DMS114 treated with DMSO at 0.1 percent for 48 hours (cell line): ENCODE measurements at regions not wholly inside any gene's neighbourhood (a gene's known extent, or its start where the extent isn't known, plus 50 kb on each side); places are given as distances from the start of the nearest gene placed in this dataset.
"Not testable (repeated sequence)": the region's sequence is repeated elsewhere in the genome, so short reads cannot be mapped to it uniquely, and the experiment has no call there.

ENCODE experiments used
- DNase-seq: peaks from one replicate; lab custom pipeline; 2025; ENCODE audit not compliant: unreplicated experiment; lab: John Stamatoyannopoulos, UW

DNA sequence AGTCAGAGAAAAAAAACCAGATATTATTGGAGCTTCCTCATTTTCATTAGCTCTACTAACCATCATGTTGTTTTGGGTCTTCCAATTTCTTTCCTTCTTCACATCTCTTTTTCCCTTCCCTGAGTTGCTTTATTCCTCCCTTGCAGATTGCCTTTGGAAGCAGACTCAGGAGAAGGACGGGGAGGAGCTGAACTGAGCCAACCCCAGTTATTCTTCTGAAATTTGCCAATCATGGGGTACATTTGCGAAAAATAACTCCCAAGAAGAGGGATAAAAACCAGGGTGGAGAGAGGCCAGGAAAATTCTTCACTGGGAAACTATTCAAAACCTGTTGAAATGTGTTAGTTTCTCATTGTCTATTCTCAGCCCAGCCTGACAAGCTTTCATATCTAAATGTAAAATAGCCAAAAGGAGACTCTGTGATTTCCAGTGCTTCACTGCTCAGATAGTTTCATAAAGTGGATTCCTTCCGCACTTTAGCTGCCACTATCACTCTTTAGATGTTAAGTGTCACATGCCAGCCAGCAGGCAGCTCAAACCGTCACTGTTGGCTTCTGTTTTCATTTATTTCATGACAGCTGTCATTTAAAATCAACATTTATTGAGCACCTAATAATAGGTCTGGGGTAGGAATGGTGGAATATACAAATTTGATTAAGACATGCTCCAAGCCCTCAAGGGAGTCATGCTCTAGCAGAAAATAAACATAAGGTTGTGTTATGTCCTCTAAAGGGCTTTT lies 204.5 kb downstream of the SREK1 start:
- no peak for DNase-seq

DNA sequence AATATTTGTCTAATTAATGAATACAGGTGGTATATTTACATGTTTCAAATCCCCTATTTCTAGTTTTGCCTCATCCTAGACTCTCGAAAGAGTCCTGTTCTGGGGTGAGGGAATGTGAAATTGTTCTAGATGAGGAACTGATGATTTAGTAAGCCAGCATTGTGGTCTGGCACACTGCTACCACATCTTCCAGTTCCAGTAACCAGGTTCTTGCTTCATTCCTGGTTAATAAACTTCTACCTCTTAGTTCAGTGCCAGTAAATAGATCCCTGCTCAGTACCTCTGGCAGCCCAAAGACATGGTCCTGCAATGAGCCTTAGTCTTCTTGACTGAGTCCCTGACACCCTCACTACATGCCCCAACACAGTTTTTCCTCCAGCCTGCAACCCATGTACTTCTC lies 207.7 kb downstream of the SREK1 start:
- no peak for DNase-seq

DNA sequence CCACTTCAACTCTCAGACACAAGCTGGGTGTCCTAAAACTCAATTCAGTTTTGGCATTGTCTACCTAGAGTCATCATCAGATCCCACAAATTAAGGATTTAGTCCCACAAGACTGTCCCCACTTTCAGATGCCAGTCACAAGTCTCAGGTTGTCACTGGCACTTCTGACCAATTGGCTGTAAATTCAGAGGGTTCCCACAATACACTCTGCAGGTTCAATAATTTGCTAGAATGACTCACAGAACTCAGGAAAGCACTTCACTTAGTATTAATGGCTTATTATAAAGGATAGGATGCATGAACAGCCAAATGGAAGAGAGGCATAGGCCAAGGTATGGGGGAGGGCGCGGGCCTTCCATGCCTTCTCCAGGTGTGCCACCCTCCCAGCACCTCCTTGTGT lies 209.1 kb downstream of the SREK1 start:
- DNase-seq: no peak

- no peak for DNase-seq
Measured at GRCh38 chr5:66354422-66354821, 210.3 kb downstream of the SREK1 start.

DNA sequence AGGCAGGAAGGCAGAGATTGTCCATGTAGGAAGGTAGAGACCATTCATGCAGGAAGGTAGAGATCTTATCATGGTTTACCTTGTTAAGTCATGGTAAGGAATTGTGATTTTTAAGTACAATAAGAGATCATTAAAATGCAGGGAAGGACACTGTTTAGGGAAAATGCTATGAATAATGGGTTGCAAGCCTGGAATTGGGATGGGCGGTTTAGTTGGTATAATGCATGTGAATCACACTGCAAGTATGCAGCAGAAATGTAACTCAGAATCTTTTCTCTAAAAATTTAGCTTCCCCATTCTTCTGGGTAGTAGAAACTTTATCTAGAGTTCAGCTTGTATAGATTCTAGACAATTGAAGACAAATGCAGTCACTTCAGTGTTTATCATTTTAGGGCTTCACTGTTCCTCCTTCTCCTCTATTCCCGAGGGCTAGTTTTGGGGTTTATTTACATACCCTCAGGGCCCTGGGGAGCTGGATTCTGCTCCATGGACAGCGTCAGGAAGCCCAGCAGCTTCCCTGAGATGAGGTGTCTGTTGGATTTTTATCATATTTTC lies 212.0 kb downstream of the SREK1 start:
- DNase-seq: no peak

- DNase-seq: no peak
Measured at GRCh38 chr5:66358741-66359140, 214.6 kb downstream of the SREK1 start.

DNA sequence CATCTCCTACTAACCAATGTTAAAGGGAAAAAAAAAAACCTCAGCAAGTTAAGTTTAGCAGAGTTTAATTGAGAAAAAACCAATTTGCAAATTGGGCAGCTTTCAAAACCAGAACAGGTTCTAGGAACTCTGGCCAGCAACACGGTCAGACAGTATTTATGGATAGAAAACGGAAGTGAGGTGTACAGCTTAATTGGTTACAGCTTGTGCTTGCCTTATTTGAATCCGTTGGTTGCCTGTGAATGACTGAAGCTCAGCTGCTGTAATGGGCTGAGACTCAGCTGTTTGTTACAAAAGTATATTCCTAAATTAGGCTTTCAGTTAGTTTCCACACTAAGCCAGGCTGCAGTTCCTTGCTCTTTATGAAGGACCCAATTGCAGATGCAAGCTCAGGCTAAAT lies 217.0 kb downstream of the SREK1 start:
- DNase-seq: no peak

GRCh38 chr5:66362046-66362445 lies 217.9 kb downstream of the SREK1 start:
- no peak for DNase-seq

DNA sequence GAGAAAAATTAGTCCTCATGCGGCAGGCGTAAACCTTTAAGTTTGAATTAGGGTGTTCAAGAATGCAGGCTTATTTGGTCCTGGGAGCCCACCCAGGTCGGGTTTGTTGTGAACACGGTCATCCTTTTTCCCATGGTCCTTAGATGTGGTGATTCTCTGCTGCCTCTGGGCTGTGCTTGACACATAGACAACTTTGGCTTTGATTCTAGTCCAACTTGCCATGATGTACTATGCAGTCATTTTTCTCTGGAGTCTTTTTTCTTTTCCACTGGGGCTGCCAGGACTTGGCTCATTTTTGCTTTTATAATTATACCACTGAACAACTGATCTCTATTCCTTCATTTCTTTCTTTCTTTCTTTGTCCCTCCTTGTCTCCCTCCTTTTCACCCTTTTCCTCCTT lies 218.6 kb downstream of the SREK1 start:
- no peak for DNase-seq

GRCh38 chr5:66363097-66363496 lies 219.0 kb downstream of the SREK1 start:
- DNase-seq: no peak

DNA sequence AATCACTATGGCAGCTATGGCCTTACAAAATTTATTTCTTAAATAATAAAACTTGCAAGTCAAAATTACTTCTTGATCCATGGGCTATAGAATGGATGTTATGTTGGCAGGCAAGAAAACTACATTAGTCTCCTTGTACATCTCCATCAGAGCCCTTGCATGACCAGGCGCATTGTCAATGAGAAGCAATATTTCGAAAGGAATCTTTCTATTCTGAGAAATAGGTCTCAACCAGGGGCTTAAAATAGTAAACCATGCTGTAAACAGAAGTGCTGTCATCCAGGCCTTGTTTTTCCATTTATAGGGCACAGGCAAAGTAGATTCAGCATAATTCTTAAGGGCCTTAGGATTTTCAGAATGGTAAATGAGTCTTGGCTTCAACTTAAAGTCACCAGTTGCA lies 220.1 kb downstream of the SREK1 start:
- no peak for DNase-seq

DNA sequence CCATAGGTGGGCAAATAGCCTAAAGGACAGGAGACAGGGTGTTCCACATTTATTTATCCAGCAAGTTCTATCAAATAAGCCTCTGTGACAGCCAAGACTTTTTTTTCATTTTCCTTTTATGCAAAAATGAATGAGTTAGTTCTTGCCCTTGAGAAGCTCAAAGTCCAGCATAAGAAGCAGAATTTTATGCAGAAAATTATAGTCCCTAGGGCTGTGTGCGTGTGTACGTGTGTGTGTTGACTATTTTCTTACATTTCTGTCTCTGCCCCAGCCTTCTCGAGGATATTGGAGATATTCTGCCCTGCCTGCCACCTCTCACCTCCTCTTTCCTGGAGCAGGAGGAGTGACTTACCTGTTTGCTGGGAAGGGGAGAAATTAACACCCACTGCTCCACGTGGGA lies 221.9 kb downstream of the SREK1 start:
- DNase-seq: no peak

DNA sequence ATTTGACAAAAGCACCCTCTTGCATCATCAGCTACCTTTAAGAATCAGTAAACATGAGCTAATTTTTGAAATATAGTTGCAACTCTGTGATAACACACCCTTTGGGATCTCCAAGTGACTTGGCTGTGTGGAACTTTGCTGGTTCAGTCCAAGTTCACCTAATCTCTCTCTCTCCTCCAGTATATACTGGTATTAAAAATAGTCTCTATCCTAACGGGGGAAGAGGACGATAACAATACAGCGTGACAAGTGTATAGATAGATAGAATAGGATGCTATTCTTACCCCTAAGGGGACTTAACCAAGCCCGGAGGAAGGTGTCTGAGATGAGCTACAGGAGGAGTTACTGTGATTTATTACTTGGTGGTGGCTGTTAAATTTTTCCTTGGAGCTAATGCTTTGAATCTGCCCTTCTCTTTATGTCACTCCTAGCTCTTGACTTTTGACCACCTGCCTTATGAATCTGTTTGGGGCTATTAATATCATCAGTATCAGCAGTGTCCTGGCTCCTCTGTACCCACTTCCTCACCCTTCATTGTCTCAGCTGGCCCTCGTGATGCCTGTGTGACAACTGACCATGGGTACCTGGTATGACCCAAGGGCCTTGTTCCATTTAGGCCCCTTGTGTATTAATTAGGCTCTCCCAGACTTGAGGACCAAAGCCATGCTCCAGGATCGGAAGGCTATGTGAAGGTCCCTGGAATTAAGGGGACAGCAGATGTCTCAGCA lies 223.9 kb downstream of the SREK1 start:
- no peak for DNase-seq

- no peak for DNase-seq
Measured at GRCh38 chr5:66368811-66369210, 224.7 kb downstream of the SREK1 start.

- no peak for DNase-seq
Measured at GRCh38 chr5:66377747-66378146, 218.4 kb upstream of the MAST4 start.

DNA sequence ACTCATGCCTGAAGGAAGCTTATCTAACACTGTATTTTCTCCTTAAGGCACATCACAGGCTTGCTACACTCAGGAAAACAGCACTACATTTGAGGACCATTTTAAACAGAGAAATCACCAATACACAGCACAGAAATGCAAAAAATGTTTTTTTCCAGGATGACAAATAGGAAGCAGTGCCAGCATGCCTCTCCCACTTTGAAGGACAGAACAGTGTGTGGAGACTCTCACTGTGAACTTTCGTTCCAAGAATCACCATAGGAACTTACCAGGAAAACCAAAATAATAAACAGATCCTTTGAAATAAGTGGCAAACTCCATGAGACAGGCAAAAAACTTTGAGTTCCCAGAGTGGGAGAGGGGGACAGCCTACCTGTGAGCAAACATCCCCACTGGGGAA lies 217.8 kb upstream of the MAST4 start:
- DNase-seq: no peak

DNA sequence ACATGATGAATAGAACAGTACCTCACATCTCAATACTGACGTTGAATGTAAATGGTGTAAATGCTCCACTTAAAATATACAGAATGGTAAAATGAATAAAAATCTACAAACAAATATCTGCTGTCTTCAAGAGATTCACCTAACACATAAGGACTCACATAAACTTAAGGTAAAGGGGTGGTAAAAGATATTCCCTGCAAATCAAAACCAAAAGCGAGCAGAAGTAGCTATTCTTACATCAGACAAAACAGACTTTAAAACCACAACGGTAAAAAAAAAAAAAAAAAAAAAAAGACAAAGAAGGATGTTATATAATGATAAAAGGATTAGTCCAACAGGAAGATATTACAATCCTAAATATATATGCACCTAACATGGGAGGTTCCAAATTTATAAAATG lies 214.0 kb upstream of the MAST4 start:
- no peak for DNase-seq

- not testable (repeated sequence) for DNase-seq
Measured at GRCh38 chr5:66405145-66405544, 191.0 kb upstream of the MAST4 start.

DNA sequence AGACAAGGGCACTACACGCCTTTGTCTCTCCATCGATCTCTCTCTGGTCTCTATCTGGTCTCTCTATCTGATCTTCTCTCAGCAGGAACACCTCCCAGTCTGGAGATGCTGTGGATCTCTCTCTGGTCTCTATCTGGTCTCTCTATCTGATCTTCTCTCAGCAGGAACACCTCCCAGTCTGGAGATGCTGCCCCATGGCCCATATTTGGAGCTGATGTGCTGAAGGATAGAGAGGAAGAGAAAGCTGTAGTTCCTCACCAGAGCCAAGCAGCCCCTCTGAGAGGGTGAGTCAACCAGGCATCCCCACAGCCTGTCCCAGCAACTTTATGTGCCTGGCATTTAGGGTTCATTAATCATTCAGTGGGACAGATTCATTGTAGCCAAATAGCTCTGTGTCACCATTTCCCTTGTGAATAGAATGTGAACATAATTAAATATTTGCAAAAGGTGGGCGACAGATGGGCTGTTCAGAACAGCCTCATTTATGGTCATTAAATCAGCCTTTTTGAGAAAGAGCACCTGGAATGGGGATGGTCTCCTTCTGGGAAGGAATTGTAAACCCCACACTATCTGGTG lies 189.3 kb upstream of the MAST4 start:
- DNase-seq: no peak

DNA sequence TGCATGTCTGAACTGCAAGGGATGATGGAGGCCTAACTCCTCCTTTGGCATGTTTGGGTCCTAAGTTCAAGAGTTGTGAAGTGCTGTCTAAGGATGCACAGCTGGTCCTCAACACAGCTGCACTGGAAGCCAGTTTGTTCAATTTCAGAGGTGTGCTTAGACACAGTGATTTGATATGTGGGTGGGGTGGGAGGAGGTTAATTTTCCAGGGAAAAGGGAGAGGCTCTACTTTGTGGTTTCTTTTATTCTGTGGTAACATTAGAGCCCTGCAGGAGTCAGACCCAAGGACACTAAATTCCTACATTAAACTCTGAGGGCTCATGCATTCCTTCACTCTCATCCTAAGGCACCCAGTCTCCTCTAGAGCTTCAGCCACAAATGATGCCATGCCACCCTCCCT lies 188.4 kb upstream of the MAST4 start:
- no peak for DNase-seq

DNA sequence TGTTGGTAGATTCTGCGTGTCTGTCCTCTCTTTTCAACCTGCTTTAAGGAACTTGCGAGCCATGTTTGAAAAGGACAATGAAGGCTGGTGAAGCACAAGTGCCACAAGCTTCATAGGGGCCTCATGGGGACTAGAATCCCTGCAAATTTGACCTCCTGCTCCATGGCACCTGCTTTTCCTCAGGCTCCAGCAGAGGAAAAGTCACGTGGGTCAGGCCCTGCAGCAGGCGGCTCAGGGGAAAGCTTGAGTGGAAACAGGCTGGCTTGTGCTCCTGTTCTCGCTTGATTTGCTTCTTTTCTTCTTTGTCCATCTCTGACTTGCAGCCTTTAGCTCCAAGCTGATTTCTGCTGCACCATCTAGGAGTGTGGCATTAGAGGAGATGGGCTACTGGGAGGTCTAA lies 187.6 kb upstream of the MAST4 start:
- DNase-seq: no peak

- DNase-seq: no peak
Measured at GRCh38 chr5:66410122-66410521, 186.1 kb upstream of the MAST4 start.
